Sciatic nerve (tissue), 2 donors: ENCODE measurements at regions not wholly inside any gene's neighbourhood (a gene's known extent, or its start where the extent isn't known, plus 50 kb on each side); places are given as distances from the start of the nearest gene placed in this dataset.

Source experiments
- ATAC-seq: fragments of 200-7000 bp; cut with Tn5 transposase; one replicate; pipeline ENCODE4 v1.9.1; 2020; ENCODE audit warnings: mild to moderate bottlenecking, moderate library complexity
- DNase-seq: peaks from one replicate; pipeline ENCODE4 v3.0.0-alpha.2; 2020; ENCODE audit warnings: low spot score
- intact Hi-C: fragments of 100-400 bp; cut with DNase I; formaldehyde crosslinking; loops from one replicate; pipeline ENCODE4 v1.14.2; 2022
- donor health status: DM: no; HTN: no; CAD: no.
- donor health status: DM: no; HTN: no; CAD: no.

DNA sequence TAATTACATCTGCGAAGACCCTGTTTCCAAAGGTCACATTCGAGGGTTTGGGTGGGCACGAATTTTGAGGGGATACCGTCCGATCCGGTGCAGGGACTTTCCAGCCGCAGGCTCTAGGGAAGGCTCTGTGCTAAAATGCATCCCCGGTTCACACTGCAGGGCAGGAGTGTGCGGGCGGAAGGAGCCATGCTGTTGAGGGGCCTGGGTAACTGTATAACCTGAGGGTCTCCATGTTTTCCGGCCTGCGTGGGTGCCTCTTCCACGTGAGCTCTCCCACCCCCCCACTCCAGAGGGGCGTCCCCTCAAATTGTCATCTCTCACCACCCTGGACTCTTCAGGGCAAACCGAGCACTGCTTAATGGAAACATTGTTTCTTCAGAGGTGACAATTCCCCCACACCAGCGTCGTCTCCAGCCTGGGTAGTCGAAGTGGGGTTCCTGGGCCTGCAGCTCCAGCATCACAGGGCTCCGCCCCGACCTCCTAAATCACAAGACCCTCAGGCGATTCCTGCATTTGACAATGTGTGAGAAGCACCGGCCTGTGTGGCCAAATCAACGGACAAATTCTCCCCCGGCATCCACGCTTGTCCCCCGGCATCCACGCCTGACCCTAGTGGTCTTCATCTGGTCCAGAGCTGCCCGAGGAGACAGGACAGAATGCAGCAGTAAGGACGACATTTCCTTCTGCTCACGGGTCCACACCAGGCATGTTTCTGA is 51.2 kb downstream of the FOXL3 start:
- DNase-seq (no peak), ATAC-seq (no peak)
- intact Hi-C loops, result no loop called here

DNA sequence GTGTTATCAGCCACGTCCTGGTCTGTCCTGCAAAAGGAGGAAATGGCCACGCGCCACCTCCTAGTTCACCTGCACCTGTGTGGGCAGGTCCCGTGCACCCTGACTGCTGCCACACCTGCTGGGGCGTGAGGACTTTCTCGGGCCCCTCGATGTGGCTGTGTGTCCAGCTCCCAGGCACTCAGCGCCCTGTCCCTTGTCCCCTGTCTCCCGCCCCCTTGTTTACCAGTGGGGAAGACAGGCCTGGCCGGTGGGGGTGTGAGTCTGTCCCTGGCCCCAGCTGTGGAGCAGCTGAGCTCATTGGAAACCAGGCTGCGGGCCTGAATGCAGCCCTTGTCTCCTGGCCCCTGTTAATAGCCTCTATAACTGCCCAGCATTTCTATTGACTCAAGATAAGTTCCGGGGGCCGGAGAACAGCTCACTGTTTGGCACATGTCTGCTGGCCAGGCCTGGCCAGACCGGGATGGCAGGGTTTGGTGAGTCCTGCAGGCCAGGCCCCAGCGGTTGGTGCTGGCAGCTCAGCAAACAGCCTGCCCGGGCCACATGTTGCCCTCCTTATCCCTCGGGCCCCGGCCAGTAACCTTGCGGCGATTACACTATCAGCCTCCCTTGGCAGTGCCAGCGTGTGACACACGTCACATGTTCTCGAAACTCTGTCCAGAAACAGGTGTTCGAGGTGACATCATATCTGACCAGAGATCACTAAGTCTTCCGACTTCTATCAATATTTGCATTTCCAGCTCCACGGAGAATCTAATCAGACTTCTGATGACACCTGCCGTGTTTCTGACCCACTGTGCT is 52.1 kb downstream of the FOXL3 start:
- intact Hi-C loops, result no loop called here
- ATAC-seq, result peak; percentile 67
- DNase-seq, result no peak

DNA sequence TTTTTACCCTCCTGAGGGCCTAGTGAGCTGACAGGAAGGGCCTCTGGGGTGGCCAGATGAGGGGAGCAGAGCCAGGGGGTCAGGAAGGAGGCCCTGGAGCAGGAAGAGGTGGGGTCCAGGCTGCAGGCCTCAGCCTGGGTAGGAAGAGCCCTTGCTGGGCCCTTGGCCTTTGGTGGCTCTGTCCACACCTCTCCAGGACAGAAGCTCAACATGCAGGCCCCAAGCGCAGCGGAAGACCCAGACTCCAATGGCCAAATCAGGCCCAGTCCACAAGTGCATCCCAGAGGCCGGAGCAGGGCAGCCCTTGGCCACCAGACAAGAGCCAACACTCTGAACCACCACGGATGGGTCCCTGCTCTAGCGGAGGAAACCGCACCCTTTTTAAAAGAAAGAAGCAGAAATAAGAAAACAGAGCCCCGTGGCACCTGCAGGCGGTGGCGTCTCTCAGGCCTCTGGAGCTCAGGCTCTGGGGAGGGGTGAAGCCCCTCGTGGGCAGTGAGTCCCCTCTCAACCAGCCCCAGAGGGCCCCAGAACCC is 52.8 kb downstream of the FOXL3 start:
- intact Hi-C loops, result no loop called here
- no peak for DNase-seq
- ATAC-seq, result no peak

DNA sequence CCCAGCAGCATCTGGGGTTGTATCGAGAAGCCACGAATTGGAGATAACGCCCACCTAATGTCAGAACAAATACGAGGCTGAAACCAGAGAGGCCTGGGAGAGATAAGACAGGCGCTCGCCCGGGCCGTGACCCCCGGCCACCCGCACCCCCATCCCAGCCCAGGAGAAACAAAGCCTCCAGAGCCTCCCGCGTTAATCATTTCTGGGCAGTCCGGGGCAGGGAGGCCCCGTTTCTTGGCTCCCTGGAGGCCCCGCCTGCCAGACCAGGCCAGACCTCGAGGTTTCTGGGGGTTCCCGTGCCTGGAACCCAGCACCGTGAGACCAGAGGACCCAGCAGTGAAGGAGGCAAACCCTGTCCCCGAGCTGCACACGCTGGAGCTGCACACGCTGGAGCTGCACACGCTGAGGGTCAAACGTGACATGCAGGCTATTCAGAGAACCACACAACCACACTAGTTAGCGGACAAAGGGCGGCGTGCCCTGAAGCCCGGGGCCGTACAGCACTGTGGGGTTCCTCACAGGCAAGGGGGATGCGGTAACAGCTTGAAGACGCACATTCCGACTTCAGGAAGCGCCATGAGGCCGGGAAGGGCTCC is 53.4 kb downstream of the FOXL3 start:
- ATAC-seq (no peak), DNase-seq (no peak)
- intact Hi-C loops, result no loop called here

DNA sequence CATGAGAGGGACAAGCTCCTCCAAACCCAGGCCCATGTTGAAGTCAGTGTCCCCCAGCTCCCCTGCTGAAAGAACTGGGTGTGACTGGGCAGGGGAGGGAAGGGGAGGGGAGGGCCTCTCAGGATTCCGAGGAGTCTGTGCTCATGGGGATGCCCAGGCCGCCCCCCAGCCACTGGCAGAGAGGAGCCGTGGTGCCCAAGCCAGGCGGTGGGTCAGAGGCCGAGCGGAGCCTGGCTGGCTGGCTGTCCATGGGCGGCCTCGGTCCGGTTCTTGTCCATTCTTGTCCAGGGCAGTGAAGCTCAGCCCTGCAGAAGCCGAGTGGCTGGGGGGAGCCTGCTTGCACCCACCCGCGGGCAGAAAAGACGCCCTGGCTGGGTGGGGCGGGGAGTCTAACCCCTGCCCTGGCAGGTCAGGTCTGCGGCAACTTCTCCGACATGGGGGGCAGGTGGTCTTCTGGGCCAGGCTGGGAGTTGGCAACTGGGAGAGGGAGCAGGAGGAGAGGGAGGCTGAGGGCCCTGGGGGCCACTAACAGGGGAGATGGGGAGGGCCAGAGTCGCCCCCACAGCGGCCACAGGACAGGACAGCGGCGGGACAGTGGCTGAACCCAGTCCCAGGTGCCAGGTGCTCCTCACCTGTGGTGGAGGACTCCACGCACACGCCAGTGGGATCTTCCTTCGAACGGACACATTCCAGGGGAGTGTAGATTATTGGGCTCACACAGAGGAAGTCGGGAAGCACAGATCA is 54.1 kb downstream of the FOXL3 start:
- intact Hi-C loops, result no loop called here
- DNase-seq, result no peak
- no peak for ATAC-seq

DNA sequence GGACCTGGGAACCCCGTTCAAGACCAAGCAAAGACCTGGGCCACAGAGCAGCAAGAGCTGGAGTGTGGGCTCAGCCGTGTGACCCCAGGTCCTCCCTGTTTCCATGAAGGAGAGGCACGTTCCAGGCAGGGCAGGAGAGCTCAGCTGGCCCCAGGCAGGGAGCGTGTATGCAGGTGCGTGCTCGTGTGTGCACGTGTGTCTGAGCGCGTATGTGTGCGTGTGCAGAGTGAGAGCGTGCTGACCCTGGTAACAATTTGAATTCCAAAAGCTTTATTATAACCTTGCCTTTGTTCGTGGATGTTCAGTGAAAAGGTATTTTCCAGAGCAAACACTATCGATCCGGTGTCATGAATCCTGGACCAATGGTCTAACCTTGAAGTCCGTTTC is 54.6 kb downstream of the FOXL3 start:
- DNase-seq (no peak), ATAC-seq (no peak)
- intact Hi-C loops, result no loop called here

DNA sequence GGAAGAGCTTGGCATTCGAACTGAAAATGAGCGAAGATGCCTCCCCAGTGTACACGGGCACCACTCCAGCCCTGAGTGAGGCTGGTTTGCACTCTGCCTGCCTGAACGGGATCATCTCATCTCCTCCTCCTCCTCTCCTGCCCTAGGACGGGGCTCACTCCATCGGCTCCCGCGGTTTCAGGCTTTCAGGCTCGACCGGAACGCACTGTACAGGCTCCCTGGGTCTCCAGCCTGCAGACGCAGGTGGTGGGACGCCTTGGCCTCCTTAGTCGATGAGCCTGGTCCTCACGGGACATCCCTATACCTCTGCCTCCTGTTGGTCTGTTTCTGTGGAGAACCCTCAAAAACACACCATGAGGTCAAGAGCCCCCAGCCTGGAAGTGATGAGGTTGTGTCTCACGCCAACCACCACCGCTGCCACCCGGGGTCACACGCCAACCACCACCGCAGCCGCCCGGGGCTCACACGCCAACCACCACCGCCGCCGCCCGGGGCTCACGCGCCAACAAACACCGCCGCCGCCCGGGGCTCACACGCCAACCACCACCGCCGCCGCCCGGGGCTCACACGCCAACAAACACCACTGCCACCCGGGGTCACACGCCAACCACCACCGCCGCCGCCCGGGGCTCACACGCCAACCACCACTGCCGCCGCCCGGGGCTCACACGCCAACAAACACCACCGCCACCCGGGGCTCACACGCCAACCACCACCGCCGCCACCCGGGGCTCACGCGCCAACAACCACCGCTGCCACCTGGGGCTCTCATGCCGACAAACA is 56.3 kb downstream of the FOXL3 start:
- ATAC-seq, result no peak
- no peak for DNase-seq
- intact Hi-C loops, result no loop called here

DNA sequence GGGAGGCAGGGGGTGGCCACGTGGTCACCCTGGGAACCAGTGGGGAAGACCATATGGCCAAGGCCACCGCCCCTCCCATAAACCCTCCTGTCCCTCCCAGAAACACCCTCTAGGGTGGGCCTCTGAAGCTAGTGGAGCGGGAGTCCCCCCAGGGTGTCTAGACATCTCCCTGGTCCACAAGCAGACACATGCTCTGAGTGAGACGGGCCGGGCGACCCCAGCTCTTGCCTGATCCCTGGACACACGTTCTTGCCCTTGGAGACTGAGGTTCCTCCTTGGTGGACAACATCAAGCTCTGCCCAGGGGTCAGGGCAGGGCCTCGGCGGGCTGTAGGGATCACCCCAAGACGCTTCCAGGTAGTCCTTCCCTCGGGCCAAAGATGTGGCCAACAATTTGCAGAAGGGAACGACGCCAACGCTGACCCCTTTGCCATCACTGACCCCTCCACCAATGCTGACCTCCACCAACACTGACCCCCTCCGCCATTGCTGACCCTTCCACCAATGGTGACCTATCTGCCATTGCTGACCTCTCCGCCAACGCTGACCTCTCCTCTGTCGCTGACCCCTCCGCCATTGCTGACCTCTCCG is 57.1 kb downstream of the FOXL3 start:
- no peak for ATAC-seq
- DNase-seq, result no peak
- intact Hi-C loops, result no loop called here

DNA sequence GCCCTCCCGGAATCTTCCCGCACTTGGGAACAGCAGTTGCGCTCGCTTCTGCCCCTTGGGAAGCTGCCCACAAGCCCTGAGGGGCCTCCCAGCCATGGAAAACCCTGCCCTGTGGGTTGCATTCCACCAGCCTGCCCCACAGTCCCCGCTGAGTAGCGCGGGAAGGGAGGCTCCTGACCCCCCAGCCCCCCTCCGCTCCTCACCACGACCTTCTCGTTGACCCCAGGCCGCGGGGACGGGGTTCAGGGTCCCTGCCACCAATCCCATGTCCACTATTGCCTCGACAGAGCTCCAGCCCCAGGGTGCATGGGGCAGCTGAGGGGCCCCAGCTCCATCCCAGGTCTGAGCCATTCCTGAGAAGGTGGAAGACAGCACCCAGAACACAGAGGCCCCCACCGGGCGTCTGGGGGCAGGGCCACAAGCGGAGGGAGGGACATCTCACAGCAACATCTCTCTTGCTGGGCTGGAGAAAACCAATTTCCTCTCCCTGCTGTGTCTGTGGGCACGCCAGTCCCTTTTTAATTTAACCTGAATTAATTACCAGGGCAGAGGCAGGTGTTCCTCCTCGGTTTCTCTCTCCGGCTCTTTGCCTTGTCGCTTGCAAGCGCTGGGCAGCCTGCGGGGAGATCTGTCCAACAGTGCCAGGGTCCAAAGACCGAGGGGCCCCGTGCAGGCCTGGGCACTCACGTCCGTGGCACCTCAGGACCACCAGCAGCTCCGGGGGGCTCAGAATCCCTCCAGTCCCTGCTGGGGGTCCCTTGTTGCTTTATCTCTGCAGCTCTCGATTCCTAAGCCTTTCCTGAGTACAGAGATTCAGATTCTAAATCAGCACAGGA is 57.9 kb downstream of the FOXL3 start:
- intact Hi-C loops, result no loop called here

DNA sequence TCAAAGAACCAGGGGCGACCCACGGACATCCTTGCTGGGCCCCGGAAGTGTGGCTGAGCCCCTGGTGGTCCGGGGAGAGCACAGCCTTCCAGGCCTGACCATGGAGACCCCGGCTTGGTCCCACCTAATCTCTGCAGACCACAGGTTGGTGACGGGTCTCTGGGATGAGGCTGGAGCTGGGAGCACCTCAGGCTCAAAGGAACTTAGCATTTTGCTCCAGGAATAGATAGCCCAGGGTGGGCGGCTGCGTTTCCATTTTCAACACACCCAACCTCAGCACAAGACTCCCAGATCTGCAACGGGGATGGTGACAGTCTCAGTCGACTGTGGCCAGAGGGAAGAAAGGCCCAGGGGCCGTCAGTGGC is 58.5 kb downstream of the FOXL3 start:
- no peak for DNase-seq
- ATAC-seq, result no peak
- intact Hi-C loops, result no loop called here

More for the DNA sequence above, 57.9 kb downstream of the FOXL3 start:
- ATAC-seq (no peak), DNase-seq (no peak)

DNA sequence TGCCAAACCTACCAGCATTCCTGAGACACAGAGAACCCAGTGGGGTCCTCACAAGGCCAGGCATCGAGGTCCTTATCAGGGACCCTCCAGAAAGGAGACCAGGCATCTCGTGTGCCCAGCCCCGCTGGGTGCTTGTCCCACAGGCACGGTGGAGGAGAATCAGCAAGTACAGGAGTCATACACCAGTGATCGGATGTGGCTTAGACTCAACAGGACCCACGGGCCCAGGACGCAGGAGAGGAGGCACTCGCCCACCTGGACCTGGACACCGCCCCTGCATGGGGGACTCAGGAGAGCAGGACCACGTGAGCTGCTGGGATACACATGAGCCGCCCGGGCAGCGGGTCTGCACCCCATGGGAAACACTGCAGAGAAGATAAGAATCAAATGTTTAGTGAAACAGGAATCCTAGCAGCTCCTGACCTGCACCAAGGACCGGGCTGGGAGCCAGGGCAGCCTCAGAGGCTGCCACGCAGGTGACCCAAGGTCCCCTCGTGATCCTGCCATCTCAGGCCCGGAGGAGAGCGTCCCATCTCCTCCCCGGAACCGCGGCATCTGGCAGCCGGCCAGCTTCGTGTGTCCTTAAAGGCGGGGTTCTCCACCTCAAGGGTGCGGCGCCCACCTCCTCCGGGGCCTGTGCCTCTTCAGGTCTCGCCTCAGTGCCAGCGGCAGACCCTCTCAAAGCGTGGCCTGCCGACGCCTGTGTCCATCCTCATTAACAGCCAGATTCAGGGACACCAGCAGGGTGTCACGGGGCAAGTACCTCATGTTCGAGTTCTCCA is 59.2 kb downstream of the FOXL3 start:
- ATAC-seq (no peak), DNase-seq (no peak)
- intact Hi-C loops, result no loop called here

DNA sequence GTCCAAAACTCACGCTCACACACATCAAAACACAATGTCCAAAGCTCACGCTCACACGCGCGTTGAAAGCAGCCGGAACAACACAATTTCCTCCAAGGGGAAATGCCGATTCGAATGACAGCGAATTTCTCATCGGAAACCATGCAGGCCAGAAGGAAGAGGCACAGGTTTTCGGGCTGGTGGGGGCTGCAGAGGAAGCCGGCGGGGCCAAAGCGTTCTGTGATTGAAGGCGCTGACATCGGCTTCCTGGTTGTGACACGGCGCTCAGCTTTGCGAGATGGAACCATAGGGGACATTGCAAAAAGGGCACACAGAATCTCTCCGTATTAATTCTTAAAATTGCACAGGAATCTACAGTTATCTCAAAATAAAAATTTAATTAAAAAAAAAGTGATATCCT is 61.3 kb downstream of the FOXL3 start:
- intact Hi-C loops, result no loop called here
- ATAC-seq (no peak), DNase-seq (no peak)

DNA sequence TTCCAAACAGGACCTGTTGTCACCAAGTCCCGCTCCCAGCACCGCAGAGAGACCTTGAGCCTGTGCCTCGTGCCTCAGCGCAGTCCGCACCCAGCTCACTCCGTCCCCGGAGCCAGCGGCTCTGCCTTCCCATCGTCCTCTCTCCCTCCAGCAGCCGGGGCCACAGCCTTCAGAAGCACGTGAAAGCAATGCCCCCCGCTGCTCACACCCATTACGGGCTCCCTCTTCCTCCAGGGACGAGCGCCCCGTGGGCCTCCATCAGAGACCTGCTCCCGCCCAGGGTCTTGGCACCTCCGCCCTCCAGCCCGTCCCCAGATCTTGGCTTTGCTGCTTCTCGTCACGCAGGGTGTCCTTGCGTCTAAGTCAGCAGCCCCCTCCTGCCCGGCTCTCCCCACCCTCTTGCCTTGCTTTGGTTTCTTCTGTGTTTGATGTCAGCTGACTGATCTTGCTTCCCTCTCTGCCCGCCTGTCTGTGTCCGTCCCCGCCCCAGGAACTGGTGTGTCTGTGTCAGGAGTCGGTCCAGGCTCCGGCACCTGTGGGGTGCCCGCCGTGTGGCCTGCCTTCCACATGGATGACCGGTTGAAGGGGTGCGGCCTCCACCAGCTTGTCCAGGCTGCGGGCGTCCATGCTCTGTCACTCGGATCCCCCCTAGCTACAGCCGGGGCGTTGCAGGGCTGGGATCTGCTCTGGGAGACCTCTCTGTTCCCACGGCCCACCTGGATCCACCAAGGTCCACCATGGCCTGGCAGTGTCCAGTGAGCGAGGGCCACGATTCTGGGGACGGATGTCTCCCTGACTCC is 61.9 kb downstream of the FOXL3 start:
- ATAC-seq, result no peak
- intact Hi-C loops, result no loop called here

DNA sequence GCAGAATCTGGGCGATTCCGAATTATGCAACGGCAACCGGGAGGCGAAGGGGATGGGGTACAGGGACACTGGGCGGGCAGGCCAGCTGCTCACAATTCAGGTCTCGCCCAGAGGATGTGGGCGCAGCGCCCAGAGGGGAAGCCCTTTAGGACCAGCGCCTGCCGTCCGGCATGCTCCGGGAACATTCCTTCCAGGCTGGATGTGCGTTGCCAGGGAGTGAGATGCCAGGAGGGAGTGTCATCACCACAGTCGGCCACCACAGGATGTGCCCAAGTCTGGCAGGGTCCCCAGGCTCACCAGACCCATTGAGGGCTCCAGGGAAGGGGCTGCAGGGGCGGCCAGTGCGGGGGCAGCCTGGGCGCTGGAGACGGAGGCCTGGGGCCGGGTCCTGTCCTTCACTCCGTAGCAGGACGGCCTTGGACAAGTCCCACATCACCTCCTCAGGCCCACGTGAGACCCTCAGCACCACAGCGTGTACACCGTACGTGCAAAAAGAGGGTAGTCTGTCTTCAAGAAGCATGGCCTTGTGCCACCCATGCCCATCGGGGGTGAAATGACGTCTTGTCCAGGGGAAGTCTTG is 63.9 kb downstream of the FOXL3 start:
- intact Hi-C loops, result no loop called here

More for the DNA sequence above, 61.9 kb downstream of the FOXL3 start:
- DNase-seq, result no peak

DNA sequence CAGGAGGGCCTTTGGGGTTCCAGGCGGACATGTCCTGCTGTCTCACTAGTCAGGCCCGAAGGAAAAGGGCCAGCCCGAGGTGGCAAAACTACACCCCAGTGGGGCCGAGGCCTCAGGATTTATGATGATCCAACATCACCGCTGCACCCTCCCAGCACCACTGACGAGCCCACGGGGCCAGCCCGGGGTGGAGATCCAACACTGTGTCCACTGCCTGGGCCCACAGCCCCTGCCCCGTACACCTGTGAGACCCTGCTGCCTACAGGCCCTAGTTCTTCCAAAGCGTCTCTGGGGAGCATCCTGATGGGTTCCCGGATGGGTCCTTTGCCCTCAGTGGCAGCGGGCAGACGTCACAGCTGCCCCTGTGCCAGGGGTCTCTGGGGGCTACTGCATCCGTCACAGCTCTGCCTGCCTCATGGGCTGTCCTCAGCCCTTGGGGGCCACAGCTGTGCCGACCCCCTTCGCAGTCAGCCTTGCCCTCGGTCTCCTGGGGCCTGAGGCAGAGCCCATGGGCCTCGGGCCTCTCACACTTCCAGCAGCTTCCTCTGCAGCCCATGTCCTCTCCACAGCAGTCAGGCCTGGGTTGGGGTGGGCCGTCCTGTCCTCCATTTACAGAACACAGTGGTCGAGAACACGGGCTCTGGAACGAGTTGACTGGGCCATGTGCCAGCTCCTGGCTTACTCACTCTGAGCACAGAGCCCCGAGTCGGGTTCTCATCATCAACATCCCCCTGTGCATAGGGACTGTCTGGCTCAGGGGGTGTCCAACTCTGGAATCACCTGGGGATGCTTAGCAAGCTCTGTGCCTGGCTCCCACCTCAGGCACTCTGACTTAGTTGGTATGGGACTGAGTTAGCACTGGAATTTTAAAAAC is 64.9 kb downstream of the FOXL3 start:
- intact Hi-C loops, result no loop called here
- ATAC-seq, result no peak
- no peak for DNase-seq

More for the DNA sequence above, 63.9 kb downstream of the FOXL3 start:
- DNase-seq (no peak), ATAC-seq (peak; percentile 27)
